Stimulated activated CD4-positive, alpha-beta T cell treated with anti-CD3 and anti-CD28 coated beads, Interleukin-4, amount 100 ng/mL, for 1 hour (primary cell): ENCODE measurements at regions not wholly inside any gene's neighbourhood (a gene's known extent, or its start where the extent isn't known, plus 50 kb on each side); places are given as distances from the start of the nearest gene placed in this dataset.

Source experiments
- DNase-seq: peaks from one replicate; pipeline ENCODE4 v3.0.0-alpha.2; 2020

- no peak for DNase-seq
Measured at GRCh38 chr10:117638664-117639200, 96.2 kb downstream of the EMX2 start.

GRCh38 chr10:117640406-117640805 is 97.9 kb downstream of the EMX2 start:
- no peak for DNase-seq

GRCh38 chr10:117646718-117647117 is 104.2 kb downstream of the EMX2 start:
- no peak for DNase-seq

- no peak for DNase-seq
Measured at GRCh38 chr10:117647306-117647705, 104.8 kb downstream of the EMX2 start.

- no peak for DNase-seq
Measured at GRCh38 chr10:117651121-117651520, 108.6 kb downstream of the EMX2 start.

- DNase-seq, result no peak
Measured at GRCh38 chr10:117652228-117653169, 110.0 kb downstream of the EMX2 start.

GRCh38 chr10:117653170-117653515 is 110.6 kb downstream of the EMX2 start:
- peak; percentile 6 for DNase-seq

GRCh38 chr10:117654105-117654504 is 111.6 kb downstream of the EMX2 start:
- DNase-seq, result no peak

- no peak for DNase-seq
Measured at GRCh38 chr10:117656385-117657367, 114.1 kb downstream of the EMX2 start.

GRCh38 chr10:117661316-117661715 is 118.8 kb downstream of the EMX2 start:
- DNase-seq, result no peak

- no peak for DNase-seq
Measured at GRCh38 chr10:117662126-117662525, 119.6 kb downstream of the EMX2 start.

GRCh38 chr10:117662751-117663540 is 120.4 kb downstream of the EMX2 start:
- DNase-seq, result no peak

- DNase-seq, result no peak
Measured at GRCh38 chr10:117663750-117664149, 121.2 kb downstream of the EMX2 start.

- no peak for DNase-seq
Measured at GRCh38 chr10:117664288-117664687, 121.7 kb downstream of the EMX2 start.

GRCh38 chr10:117666166-117666565 is 123.6 kb downstream of the EMX2 start:
- DNase-seq, result no peak

- DNase-seq, result no peak
Measured at GRCh38 chr10:117666965-117667364, 124.4 kb downstream of the EMX2 start.

GRCh38 chr10:117667831-117668230 is 125.3 kb downstream of the EMX2 start:
- no peak for DNase-seq

GRCh38 chr10:117668327-117669008 is 125.9 kb downstream of the EMX2 start:
- DNase-seq, result no peak

GRCh38 chr10:117669122-117669521 is 126.6 kb downstream of the EMX2 start:
- no peak for DNase-seq

GRCh38 chr10:117670116-117670904 is 127.8 kb downstream of the EMX2 start:
- no peak for DNase-seq
